ENCODE measurements at regions not wholly inside any gene's neighbourhood (a gene's known extent, or its start where the extent isn't known, plus 50 kb on each side); places are given as distances from the start of the nearest gene placed in this dataset.

- Histone ChIP-seq H3K9me3 (replicated peaks; ENCODE audit: control insufficient read depth, insufficient read depth, low read depth, low read length) (no peaks in the 10 kb centered on the region), H3K4me1 (replicated peaks in 1 of 2; ENCODE audit: control insufficient read depth in 2 of 2, insufficient read depth in 2 of 2, low read length in 2 of 2) (no peaks in the 10 kb centered on the region), H3K4me3 (no peak overlapping the region), H3K27ac (ENCODE audit: extremely low read depth, low read depth, low read length) (no peak overlapping the region), H3K9ac (ENCODE audit: insufficient read depth in 1 of 2, low read depth in 2 of 2, low read length in 2 of 2) (no peak overlapping the region), H3K4me2 (ENCODE audit: insufficient read depth, low read length) (no peak overlapping the region), H3K36me3 (ENCODE audit: control insufficient read depth, insufficient read depth, low read length) (no peaks in the 10 kb centered on the region), H3K27me3 (ENCODE audit: control insufficient read depth in 2 of 2, insufficient read depth in 2 of 2, low read length in 2 of 2) (no peaks in the 10 kb centered on the region), H2AFZ (ENCODE audit: low read depth, low read length) (no peak overlapping the region), H3K9me1 (ENCODE audit: control insufficient read depth, insufficient read depth, low read length) (no peaks in the 10 kb centered on the region), H3K79me2 (ENCODE audit: control insufficient read depth, insufficient read depth, low read length) (no peaks in the 10 kb centered on the region), H4K20me1 (replicated peaks; ENCODE audit: control insufficient read depth, insufficient read depth, low read length) (no peaks in the 10 kb centered on the region)
- ATAC-seq (no peak), FAIRE-seq (no peak), DNase-seq (ENCODE audit: extremely low read depth in 1 of 4, low spot score in 3 of 4) (no peak)
- TF ChIP-seq NKRF (IDR thresholded peaks at IDR 0.05; ENCODE audit: borderline replicate concordance) (no peak), ZSCAN29 (IDR thresholded peaks at IDR 0.05) (no peak), ZNF76 (CRISPR knock-in tag; IDR thresholded peaks at IDR 0.05; ENCODE audit: borderline replicate concordance) (no peak), GATAD2A (IDR thresholded peaks at IDR 0.05) (no peak), LCOR (CRISPR knock-in tag; IDR thresholded peaks at IDR 0.05) (no peak), HMG20B (CRISPR knock-in tag; IDR thresholded peaks at IDR 0.05) (no peak)
- in situ Hi-C loops (cut with MboI) (no loop called here), intact Hi-C loops (cut with micrococcal nuclease) (no loop called here)
- BruUV-seq (replicated peaks) = no TSS peak
- WGBS (ENCODE audit: insufficient coverage, low coverage, missing lambda C conversion rate) = 0% methylated on average over 1 of the region's 1 CpG
- ChIA-PET POLR2A (no interaction called here), CTCF (ENCODE audit: low intra/inter-chr PET ratio) (no interaction called here)
These were observed 202.5 kb downstream of the TUSC7 start for GRCh38 chr3:116912116-116912515.

DNA sequence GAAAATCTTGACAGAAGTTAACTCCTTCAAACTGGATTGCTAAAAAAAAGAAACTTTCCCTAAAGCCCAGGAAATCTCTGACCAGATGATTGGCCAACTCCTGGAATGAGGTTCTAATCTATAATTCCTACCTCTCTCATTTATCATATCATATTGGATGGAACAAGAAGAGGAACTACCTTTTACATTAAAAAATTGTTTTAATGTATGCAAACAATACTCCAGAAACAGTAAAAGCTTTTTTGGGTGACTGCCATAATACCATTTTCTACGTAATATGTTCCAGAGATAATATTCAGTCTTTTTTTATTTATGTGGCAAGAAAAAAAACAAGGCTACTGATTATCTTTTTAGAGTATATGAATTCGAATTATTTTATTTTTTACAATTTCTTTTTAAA, 204.4 kb downstream of the TUSC7 start:
- Histone ChIP-seq H3K9me1 (ENCODE audit: control insufficient read depth, insufficient read depth, low read length) (no peaks in the 10 kb centered on the region), H4K20me1 (replicated peaks; ENCODE audit: control insufficient read depth, insufficient read depth, low read length) (no peaks in the 10 kb centered on the region), H3K9me3 (replicated peaks; ENCODE audit: control insufficient read depth, insufficient read depth, low read depth, low read length) (no peaks in the 10 kb centered on the region), H3K9ac (ENCODE audit: insufficient read depth in 1 of 2, low read depth in 2 of 2, low read length in 2 of 2) (no peak overlapping the region), H3K27ac (ENCODE audit: extremely low read depth, low read depth, low read length) (no peak overlapping the region), H3K4me2 (ENCODE audit: insufficient read depth, low read length) (no peak overlapping the region), H3K4me3 (no peak overlapping the region), H2AFZ (ENCODE audit: low read depth, low read length) (no peak overlapping the region), H3K36me3 (ENCODE audit: control insufficient read depth, insufficient read depth, low read length) (no peaks in the 10 kb centered on the region), H3K79me2 (ENCODE audit: control insufficient read depth, insufficient read depth, low read length) (no peaks in the 10 kb centered on the region), H3K27me3 (ENCODE audit: control insufficient read depth in 2 of 2, insufficient read depth in 2 of 2, low read length in 2 of 2) (no peaks in the 10 kb centered on the region), H3K4me1 (replicated peaks in 1 of 2; ENCODE audit: control insufficient read depth in 2 of 2, insufficient read depth in 2 of 2, low read length in 2 of 2) (no peaks in the 10 kb centered on the region)
- ChIA-PET CTCF (ENCODE audit: low intra/inter-chr PET ratio) (no interaction called here), POLR2A (no interaction called here)
- DNase-seq (ENCODE audit: extremely low read depth in 1 of 4, low spot score in 3 of 4) = no peak
- intact Hi-C loops (cut with micrococcal nuclease) (no loop called here), in situ Hi-C loops (cut with MboI) (no loop called here)
- BruUV-seq (replicated peaks) = no TSS peak
- no peak for FAIRE-seq
- 0% methylated on average over 2 of the region's 2 CpGs for WGBS (ENCODE audit: insufficient coverage, low coverage, missing lambda C conversion rate)
- ATAC-seq = no peak
- TF ChIP-seq RCOR1 (IDR thresholded peaks at IDR 0.05; ENCODE audit: borderline replicate concordance in 1 of 2, low read depth in 2 of 2, low read length in 2 of 2) (no peak), HNRNPH1 (optimal IDR thresholded peaks at IDR 0.05; ENCODE audit: low read depth, low read length) (no peak), NFIC (IDR thresholded peaks at IDR 0.05) (no peak), HIVEP1 (CRISPR knock-in tag; IDR thresholded peaks at IDR 0.05) (no peak), ZNF347 (CRISPR knock-in tag; IDR thresholded peaks at IDR 0.05; ENCODE audit: low read depth) (no peak), NR1H2 (CRISPR knock-in tag; IDR thresholded peaks at IDR 0.05) (no peak), TOE1 (IDR thresholded peaks at IDR 0.05; ENCODE audit: borderline replicate concordance) (no peak), TOE1 (CRISPR knock-in tag; IDR thresholded peaks at IDR 0.05; ENCODE audit: borderline replicate concordance, low read depth) (no peak), NFRKB (IDR thresholded peaks at IDR 0.05; ENCODE audit: low read depth) (no peak), CTBP1 (IDR thresholded peaks at IDR 0.05; ENCODE audit: borderline replicate concordance) (no peak), SRSF9 (IDR thresholded peaks at IDR 0.05; ENCODE audit: borderline replicate concordance, low read depth, low read length) (no peak), RBM22 (IDR thresholded peaks at IDR 0.05; ENCODE audit: low read depth, low read length, poor library complexity, severe bottlenecking) (no peak), RAD51 (IDR thresholded peaks at IDR 0.05; ENCODE audit: borderline replicate concordance, low read depth) (no peak)

Data from K562 (cell line).